ENCODE measurements at regions not wholly inside any gene's neighbourhood (a gene's known extent, or its start where the extent isn't known, plus 50 kb on each side); places are given as distances from the start of the nearest gene placed in this dataset.
"Not testable (repeated sequence)": the region's sequence is repeated elsewhere in the genome, so short reads cannot be mapped to it uniquely, and the experiment has no call there.

- no peak for DNase-seq (ENCODE audit: low spot score)
Observed at GRCh38 chr13:99737481-99738245, 233.9 kb downstream of the ZIC5 start.

GRCh38 chr13:99736541-99736940 lies 235.0 kb downstream of the ZIC5 start:
- DNase-seq (ENCODE audit: low spot score), result no peak

GRCh38 chr13:99734013-99734693 lies 232.9 kb downstream of the TM9SF2 start:
- no peak for DNase-seq (ENCODE audit: low spot score)

GRCh38 chr13:99733346-99733745 lies 232.1 kb downstream of the TM9SF2 start:
- DNase-seq (ENCODE audit: low spot score), result no peak

GRCh38 chr13:99731747-99732146 lies 230.5 kb downstream of the TM9SF2 start:
- no peak for DNase-seq (ENCODE audit: low spot score)

GRCh38 chr13:99730403-99730802 lies 229.1 kb downstream of the TM9SF2 start:
- no peak for DNase-seq (ENCODE audit: low spot score)

- DNase-seq (ENCODE audit: low spot score), result no peak
Observed at GRCh38 chr13:99729745-99730144, 228.5 kb downstream of the TM9SF2 start.

- not testable (repeated sequence) for DNase-seq (ENCODE audit: low spot score)
Observed at GRCh38 chr13:99727651-99728050, 226.4 kb downstream of the TM9SF2 start.

GRCh38 chr13:99726282-99726894 lies 225.1 kb downstream of the TM9SF2 start:
- DNase-seq (ENCODE audit: low spot score), result no peak

- no peak for DNase-seq (ENCODE audit: low spot score)
Observed at GRCh38 chr13:99725644-99726043, 224.4 kb downstream of the TM9SF2 start.

- DNase-seq (ENCODE audit: low spot score), result no peak
Observed at GRCh38 chr13:99724633-99725517, 223.6 kb downstream of the TM9SF2 start.

GRCh38 chr13:99723878-99724277 lies 222.6 kb downstream of the TM9SF2 start:
- no peak for DNase-seq (ENCODE audit: low spot score)

- DNase-seq (ENCODE audit: low spot score), result no peak
Observed at GRCh38 chr13:99722931-99723330, 221.7 kb downstream of the TM9SF2 start.

GRCh38 chr13:99722338-99722818 lies 221.1 kb downstream of the TM9SF2 start:
- DNase-seq (ENCODE audit: low spot score), result no peak

- no peak for DNase-seq (ENCODE audit: low spot score)
Observed at GRCh38 chr13:99721606-99722337, 220.5 kb downstream of the TM9SF2 start.

GRCh38 chr13:99717959-99718674 lies 216.8 kb downstream of the TM9SF2 start:
- DNase-seq (ENCODE audit: low spot score), result no peak

GRCh38 chr13:99709134-99709533 lies 207.9 kb downstream of the TM9SF2 start:
- DNase-seq (ENCODE audit: low spot score), result peak; percentile 22

GRCh38 chr13:99704390-99704789 lies 203.1 kb downstream of the TM9SF2 start:
- DNase-seq (ENCODE audit: low spot score), result no peak

GRCh38 chr13:99703908-99704307 lies 202.6 kb downstream of the TM9SF2 start:
- DNase-seq (ENCODE audit: low spot score), result no peak

- no peak for DNase-seq (ENCODE audit: low spot score)
Observed at GRCh38 chr13:99702687-99703319, 201.5 kb downstream of the TM9SF2 start.
